GM21390 (cell line): ENCODE measurements at regions not wholly inside any gene's neighbourhood (a gene's known extent, or its start where the extent isn't known, plus 50 kb on each side); places are given as distances from the start of the nearest gene placed in this dataset.
"Not testable (repeated sequence)": the region's sequence is repeated elsewhere in the genome, so short reads cannot be mapped to it uniquely, and the experiment has no call there.

ENCODE experiments used
- ATAC-seq: cut with Tn5 transposase; IDR thresholded peaks from one replicate; pipeline ENCODE4 v1.9.1; 2021; ENCODE audit not compliant: unreplicated experiment

- no peak for ATAC-seq
Measured at GRCh38 chr1:233722212-233722979, 108.5 kb downstream of the KCNK1 start.

GRCh38 chr1:233723387-233723786 is 109.5 kb downstream of the KCNK1 start:
- no peak for ATAC-seq

GRCh38 chr1:233724131-233724631 is 110.3 kb downstream of the KCNK1 start:
- not testable (repeated sequence) for ATAC-seq

- no peak for ATAC-seq
Measured at GRCh38 chr1:233725423-233725822, 111.5 kb downstream of the KCNK1 start.

GRCh38 chr1:233728721-233729120 is 114.8 kb downstream of the KCNK1 start:
- no peak for ATAC-seq

GRCh38 chr1:233730380-233730779 is 116.5 kb downstream of the KCNK1 start:
- no peak for ATAC-seq

GRCh38 chr1:233730809-233731208 is 116.9 kb downstream of the KCNK1 start:
- no peak for ATAC-seq

- ATAC-seq, result no peak
Measured at GRCh38 chr1:233732206-233732605, 118.3 kb downstream of the KCNK1 start.

GRCh38 chr1:233734456-233734855 is 120.5 kb downstream of the KCNK1 start:
- ATAC-seq, result no peak

GRCh38 chr1:233735331-233735730 is 121.4 kb downstream of the KCNK1 start:
- no peak for ATAC-seq

GRCh38 chr1:233735847-233736246 is 121.9 kb downstream of the KCNK1 start:
- no peak for ATAC-seq

GRCh38 chr1:233737341-233737740 is 123.4 kb downstream of the KCNK1 start:
- no peak for ATAC-seq

GRCh38 chr1:233738396-233738795 is 124.5 kb downstream of the KCNK1 start:
- no peak for ATAC-seq

GRCh38 chr1:233738850-233739249 is 124.9 kb downstream of the KCNK1 start:
- ATAC-seq, result no peak

- ATAC-seq, result no peak
Measured at GRCh38 chr1:233744779-233745513, 131.0 kb downstream of the KCNK1 start.

- ATAC-seq, result no peak
Measured at GRCh38 chr1:233750139-233750538, 136.2 kb downstream of the KCNK1 start.

GRCh38 chr1:233759665-233760064 is 144.8 kb upstream of the SLC35F3 start:
- no peak for ATAC-seq

GRCh38 chr1:233764304-233764703 is 140.2 kb upstream of the SLC35F3 start:
- not testable (repeated sequence) for ATAC-seq

- ATAC-seq, result no peak
Measured at GRCh38 chr1:233777566-233777965, 126.9 kb upstream of the SLC35F3 start.

- no peak for ATAC-seq
Measured at GRCh38 chr1:233780049-233780448, 124.4 kb upstream of the SLC35F3 start.

- no peak for ATAC-seq
Measured at GRCh38 chr1:233782937-233783586, 121.4 kb upstream of the SLC35F3 start.

GRCh38 chr1:233787599-233787998 is 116.9 kb upstream of the SLC35F3 start:
- ATAC-seq, result no peak
